ENCODE measurements at regions not wholly inside any gene's neighbourhood (a gene's known extent, or its start where the extent isn't known, plus 50 kb on each side); places are given as distances from the start of the nearest gene placed in this dataset.
"Not testable (repeated sequence)": the region's sequence is repeated elsewhere in the genome, so short reads cannot be mapped to it uniquely, and the experiment has no call there.

DNA sequence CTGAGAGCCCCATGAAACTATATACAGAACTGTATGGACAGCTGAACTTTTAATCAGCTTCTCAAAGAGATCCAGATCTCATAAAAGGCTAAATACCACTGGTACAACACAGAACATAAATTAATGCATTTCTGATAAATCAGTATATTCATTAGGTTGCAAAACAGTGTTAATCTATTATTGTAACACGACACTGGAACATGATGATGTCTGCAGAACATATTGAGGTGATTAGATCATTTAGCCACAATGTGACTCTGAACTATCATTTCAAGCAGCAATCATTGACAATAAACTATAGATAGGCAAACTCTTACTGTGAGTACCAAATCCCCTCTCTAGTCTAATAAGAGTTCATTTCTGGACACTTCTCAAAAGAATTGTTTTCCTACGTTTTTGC, 50.3 kb downstream of the GASK1B start:
- POLR2A ChIA-PET, result no interaction called here
- H3K36me3 ChIP-seq (ENCODE audit: control insufficient read depth in 2 of 2, insufficient read depth in 2 of 2, low read length in 1 of 2), result no peaks in the 10 kb centered on the region
- TF ChIP-seq, protein P1, sequence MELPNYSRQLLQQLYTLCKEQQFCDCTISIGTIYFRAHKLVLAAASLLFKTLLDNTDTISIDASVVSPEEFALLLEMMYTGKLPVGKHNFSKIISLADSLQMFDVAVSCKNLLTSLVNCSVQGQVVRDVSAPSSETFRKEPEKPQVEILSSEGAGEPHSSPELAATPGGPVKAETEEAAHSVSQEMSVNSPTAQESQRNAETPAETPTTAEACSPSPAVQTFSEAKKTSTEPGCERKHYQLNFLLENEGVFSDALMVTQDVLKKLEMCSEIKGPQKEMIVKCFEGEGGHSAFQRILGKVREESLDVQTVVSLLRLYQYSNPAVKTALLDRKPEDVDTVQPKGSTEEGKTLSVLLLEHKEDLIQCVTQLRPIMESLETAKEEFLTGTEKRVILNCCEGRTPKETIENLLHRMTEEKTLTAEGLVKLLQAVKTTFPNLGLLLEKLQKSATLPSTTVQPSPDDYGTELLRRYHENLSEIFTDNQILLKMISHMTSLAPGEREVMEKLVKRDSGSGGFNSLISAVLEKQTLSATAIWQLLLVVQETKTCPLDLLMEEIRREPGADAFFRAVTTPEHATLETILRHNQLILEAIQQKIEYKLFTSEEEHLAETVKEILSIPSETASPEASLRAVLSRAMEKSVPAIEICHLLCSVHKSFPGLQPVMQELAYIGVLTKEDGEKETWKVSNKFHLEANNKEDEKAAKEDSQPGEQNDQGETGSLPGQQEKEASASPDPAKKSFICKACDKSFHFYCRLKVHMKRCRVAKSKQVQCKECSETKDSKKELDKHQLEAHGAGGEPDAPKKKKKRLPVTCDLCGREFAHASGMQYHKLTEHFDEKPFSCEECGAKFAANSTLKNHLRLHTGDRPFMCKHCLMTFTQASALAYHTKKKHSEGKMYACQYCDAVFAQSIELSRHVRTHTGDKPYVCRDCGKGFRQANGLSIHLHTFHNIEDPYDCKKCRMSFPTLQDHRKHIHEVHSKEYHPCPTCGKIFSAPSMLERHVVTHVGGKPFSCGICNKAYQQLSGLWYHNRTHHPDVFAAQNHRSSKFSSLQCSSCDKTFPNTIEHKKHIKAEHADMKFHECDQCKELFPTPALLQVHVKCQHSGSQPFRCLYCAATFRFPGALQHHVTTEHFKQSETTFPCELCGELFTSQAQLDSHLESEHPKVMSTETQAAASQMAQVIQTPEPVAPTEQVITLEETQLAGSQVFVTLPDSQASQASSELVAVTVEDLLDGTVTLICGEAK (IDR thresholded peaks at IDR 0.05; ENCODE audit: borderline replicate concordance), result no peak
- H3K4me1 ChIP-seq (ENCODE audit: control insufficient read depth, insufficient read depth, low read length), result no peaks in the 10 kb centered on the region
- SMC1A ChIA-PET (ENCODE audit: uncharacterized antibody, unreplicated experiment), result no interaction called here
- H3K27ac ChIP-seq (ENCODE audit: control insufficient read depth, insufficient read depth), result no peak overlapping the region
- intact Hi-C loops (cut with micrococcal nuclease; ENCODE audit: unreplicated experiment), result no loop called here
- in situ Hi-C loops (cut with MboI), result no loop called here
- RAD21 ChIA-PET (ENCODE audit: unreplicated experiment), result no interaction called here
- no peaks in the 10 kb centered on the region for H3K27me3 ChIP-seq (replicated peaks in 1 of 2; ENCODE audit: control insufficient read depth in 2 of 2, insufficient read depth in 2 of 2, low read length in 1 of 2)
- DNase-seq (ENCODE audit: low read depth, low spot score) (no peak), ATAC-seq (no peak), FAIRE-seq (no peak)
- H3K4me2 ChIP-seq (ENCODE audit: control insufficient read depth, insufficient read depth), result no peak overlapping the region
- no peaks in the 10 kb centered on the region for H3K79me2 ChIP-seq (ENCODE audit: control insufficient read depth, insufficient read depth, low read length)
- 0% methylated on average over 2 of the region's 2 CpGs for WGBS (ENCODE audit: insufficient coverage, insufficient replicate concordance, low lambda C conversion rate, missing lambda C conversion rate)
- H3K4me3 ChIP-seq, result no peak overlapping the region
- no TSS peak for BruUV-seq (replicated peaks)
- no peaks in the 10 kb centered on the region for H4K20me1 ChIP-seq (ENCODE audit: control insufficient read depth, insufficient read depth)
- CTCF ChIA-PET, result no interaction called here
- H2AFZ ChIP-seq (ENCODE audit: control insufficient read depth, low read depth, low read length), result no peak overlapping the region
- H3K9ac ChIP-seq (ENCODE audit: control insufficient read depth, insufficient read depth, low read length), result no peak overlapping the region
- H3K9me3 ChIP-seq (replicated peaks; ENCODE audit: control insufficient read depth, insufficient read depth, low read length), result no peaks in the 10 kb centered on the region

DNA sequence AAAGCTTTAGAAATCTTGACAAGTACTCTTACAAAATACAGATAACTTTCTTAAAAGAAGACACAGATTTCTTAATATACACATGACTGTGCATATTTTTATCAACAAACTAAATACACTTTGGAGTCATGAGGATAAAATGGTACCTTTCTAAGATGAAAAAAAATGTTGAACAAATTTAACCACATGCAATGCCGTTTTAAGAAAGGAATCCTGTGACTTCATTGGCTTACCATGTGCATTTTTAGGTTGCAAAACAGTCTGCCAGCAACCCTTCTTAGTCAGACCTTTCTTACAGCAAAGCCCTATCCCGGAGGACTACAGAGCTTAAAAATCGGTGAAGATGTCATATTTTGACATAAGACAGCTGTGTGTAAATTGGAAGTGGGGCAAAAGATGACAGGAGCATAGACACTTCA, 51.7 kb downstream of the GASK1B start:
- H4K20me1 ChIP-seq (ENCODE audit: control insufficient read depth, insufficient read depth), result no peaks in the 10 kb centered on the region
- H3K27me3 ChIP-seq (replicated peaks in 1 of 2; ENCODE audit: control insufficient read depth in 2 of 2, insufficient read depth in 2 of 2, low read length in 1 of 2), result no peaks in the 10 kb centered on the region
- no peaks in the 10 kb centered on the region for H3K79me2 ChIP-seq (ENCODE audit: control insufficient read depth, insufficient read depth, low read length)
- no peak overlapping the region for H3K27ac ChIP-seq (ENCODE audit: control insufficient read depth, insufficient read depth)
- RAD21 ChIA-PET (ENCODE audit: unreplicated experiment), result no interaction called here
- FAIRE-seq, result no peak
- no peak overlapping the region for H3K9ac ChIP-seq (ENCODE audit: control insufficient read depth, insufficient read depth, low read length)
- intact Hi-C loops (cut with micrococcal nuclease; ENCODE audit: unreplicated experiment) (no loop called here), in situ Hi-C loops (cut with MboI) (no loop called here)
- ATAC-seq, result no peak
- H3K4me2 ChIP-seq (ENCODE audit: control insufficient read depth, insufficient read depth), result no peak overlapping the region
- no peaks in the 10 kb centered on the region for H3K9me3 ChIP-seq (replicated peaks; ENCODE audit: control insufficient read depth, insufficient read depth, low read length)
- TF ChIP-seq SIX5 (IDR thresholded peaks at IDR 0.05; ENCODE audit: low read depth, low read length, severe bottlenecking), result no peak
- TF ChIP-seq, protein P2, sequence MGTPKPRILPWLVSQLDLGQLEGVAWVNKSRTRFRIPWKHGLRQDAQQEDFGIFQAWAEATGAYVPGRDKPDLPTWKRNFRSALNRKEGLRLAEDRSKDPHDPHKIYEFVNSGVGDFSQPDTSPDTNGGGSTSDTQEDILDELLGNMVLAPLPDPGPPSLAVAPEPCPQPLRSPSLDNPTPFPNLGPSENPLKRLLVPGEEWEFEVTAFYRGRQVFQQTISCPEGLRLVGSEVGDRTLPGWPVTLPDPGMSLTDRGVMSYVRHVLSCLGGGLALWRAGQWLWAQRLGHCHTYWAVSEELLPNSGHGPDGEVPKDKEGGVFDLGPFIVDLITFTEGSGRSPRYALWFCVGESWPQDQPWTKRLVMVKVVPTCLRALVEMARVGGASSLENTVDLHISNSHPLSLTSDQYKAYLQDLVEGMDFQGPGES (IDR thresholded peaks at IDR 0.05), result no peak
- no peak for TF ChIP-seq FOXK2 (IDR thresholded peaks at IDR 0.05)
- H3K4me3 ChIP-seq, result no peak overlapping the region
- H3K36me3 ChIP-seq (ENCODE audit: control insufficient read depth in 2 of 2, insufficient read depth in 2 of 2, low read length in 1 of 2), result no peaks in the 10 kb centered on the region
- no TSS peak for BruUV-seq (replicated peaks)
- 0% methylated on average over 3 of the region's 3 CpGs for WGBS (ENCODE audit: insufficient coverage, insufficient replicate concordance, low lambda C conversion rate, missing lambda C conversion rate)
- DNase-seq (ENCODE audit: low read depth, low spot score), result no peak
- SMC1A ChIA-PET (ENCODE audit: uncharacterized antibody, unreplicated experiment), result no interaction called here
- no peak overlapping the region for H2AFZ ChIP-seq (ENCODE audit: control insufficient read depth, low read depth, low read length)
- CTCF ChIA-PET, result no interaction called here
- no peaks in the 10 kb centered on the region for H3K4me1 ChIP-seq (ENCODE audit: control insufficient read depth, insufficient read depth, low read length)
- POLR2A ChIA-PET, result no interaction called here

DNA sequence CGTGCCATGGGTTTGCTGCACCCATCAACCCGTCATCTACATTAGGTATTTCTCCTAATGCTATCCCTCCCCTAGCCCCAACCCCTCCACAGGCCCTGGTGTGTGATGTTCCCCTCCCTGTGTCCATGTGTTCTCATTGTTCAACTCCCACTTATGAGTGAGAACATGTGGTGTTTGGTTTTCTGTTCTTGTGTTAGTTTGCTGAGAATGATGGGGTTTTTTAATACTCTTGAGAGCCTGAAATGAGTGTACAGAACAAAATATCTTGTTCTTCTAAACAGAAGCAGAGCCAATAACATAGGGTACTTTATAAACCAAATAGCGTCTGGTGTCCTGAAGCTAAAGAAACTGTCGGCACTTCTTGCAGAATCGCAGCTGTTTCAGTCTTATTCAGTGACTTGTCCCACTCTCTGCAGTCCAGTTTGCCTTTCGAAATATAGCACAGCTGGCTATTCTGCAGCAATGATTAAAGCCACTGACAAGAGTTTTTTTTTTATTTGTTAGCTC, 52.1 kb downstream of the GASK1B start:
- H3K4me3 ChIP-seq; H3K9me3 ChIP-seq (replicated peaks; ENCODE audit: control insufficient read depth, insufficient read depth, low read length); in situ Hi-C loops (cut with MboI); H3K4me1 ChIP-seq (ENCODE audit: control insufficient read depth, insufficient read depth, low read length); intact Hi-C loops (cut with micrococcal nuclease; ENCODE audit: unreplicated experiment); H3K27ac ChIP-seq (ENCODE audit: control insufficient read depth, insufficient read depth); H3K27me3 ChIP-seq (replicated peaks in 1 of 2; ENCODE audit: control insufficient read depth in 2 of 2, insufficient read depth in 2 of 2, low read length in 1 of 2); ATAC-seq; BruUV-seq (replicated peaks); H3K4me2 ChIP-seq (ENCODE audit: control insufficient read depth, insufficient read depth); CTCF ChIA-PET; H3K9ac ChIP-seq (ENCODE audit: control insufficient read depth, insufficient read depth, low read length); H3K36me3 ChIP-seq (ENCODE audit: control insufficient read depth in 2 of 2, insufficient read depth in 2 of 2, low read length in 1 of 2); H3K79me2 ChIP-seq (ENCODE audit: control insufficient read depth, insufficient read depth, low read length); POLR2A ChIA-PET; H2AFZ ChIP-seq (ENCODE audit: control insufficient read depth, low read depth, low read length); H4K20me1 ChIP-seq (ENCODE audit: control insufficient read depth, insufficient read depth); DNase-seq (ENCODE audit: low read depth, low spot score); FAIRE-seq; RAD21 ChIA-PET (ENCODE audit: unreplicated experiment); SMC1A ChIA-PET (ENCODE audit: uncharacterized antibody, unreplicated experiment): not testable (repeated sequence)
- WGBS (ENCODE audit: insufficient coverage, insufficient replicate concordance, low lambda C conversion rate, missing lambda C conversion rate), result 12% methylated on average over 6 of the region's 6 CpGs
